GM19025 (cell line): ENCODE measurements at regions not wholly inside any gene's neighbourhood (a gene's known extent, or its start where the extent isn't known, plus 50 kb on each side); places are given as distances from the start of the nearest gene placed in this dataset.

Source experiments
- ATAC-seq: cut with Tn5 transposase; IDR thresholded peaks from one replicate; pipeline ENCODE4 v1.9.1; 2021; ENCODE audit warnings: mild to moderate bottlenecking, low read depth, moderate library complexity; ENCODE audit not compliant: unreplicated experiment

DNA sequence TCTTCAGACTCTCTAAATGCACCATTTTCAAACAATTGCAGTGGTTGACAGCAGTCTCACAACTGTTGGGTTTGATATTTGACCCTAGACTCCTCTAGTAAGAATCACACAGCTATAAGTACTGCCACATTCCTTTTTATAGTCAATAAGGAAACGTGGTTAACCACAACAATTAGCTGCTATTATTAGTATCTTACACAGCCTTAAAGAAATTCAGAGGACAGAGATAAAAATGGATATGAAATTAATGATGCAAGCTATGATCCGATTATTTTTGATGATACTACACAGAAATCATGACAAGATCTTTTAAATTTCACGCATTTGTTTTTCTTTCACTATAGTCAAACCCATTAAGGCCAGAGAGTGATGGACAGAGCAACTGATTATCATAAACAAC, 288.6 kb upstream of the C9orf72 start:
- ATAC-seq = no peak

DNA sequence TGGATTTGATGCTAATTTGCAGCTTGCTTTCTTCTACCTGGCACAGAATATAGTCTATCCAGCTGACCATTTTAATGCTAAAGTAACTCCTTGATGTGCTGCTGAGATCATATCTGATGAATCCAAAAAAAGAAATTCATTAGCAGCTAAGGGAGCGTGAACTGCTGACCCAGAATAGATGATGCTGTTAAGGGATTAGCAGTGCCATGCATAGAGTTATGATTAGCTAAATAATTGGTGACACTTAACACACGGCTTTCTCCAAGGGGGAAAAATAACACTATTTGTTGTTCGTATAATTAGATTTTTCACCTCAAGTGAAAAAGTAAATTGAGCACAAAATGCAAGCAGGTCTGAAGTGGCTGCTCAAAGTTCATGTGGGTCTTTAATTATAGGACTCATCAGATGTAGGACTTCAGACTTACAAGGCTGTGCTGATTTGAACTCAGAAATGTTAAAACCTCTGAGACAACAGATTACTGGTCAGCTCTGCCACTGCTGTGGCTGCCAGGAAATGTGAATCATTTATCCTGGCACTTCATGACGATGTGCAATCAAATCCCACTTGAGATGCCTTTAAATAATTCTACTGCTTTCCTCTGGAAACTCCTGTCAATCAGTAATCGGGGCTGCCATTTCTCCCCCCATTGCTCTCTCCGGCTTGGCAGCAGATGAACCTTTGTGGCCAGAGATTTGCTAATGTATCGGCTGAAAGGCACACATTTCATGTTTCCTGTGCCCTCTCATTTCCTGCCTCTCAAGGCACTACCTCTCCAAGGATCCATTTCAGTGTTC, 291.6 kb upstream of the C9orf72 start:
- ATAC-seq = no peak

DNA sequence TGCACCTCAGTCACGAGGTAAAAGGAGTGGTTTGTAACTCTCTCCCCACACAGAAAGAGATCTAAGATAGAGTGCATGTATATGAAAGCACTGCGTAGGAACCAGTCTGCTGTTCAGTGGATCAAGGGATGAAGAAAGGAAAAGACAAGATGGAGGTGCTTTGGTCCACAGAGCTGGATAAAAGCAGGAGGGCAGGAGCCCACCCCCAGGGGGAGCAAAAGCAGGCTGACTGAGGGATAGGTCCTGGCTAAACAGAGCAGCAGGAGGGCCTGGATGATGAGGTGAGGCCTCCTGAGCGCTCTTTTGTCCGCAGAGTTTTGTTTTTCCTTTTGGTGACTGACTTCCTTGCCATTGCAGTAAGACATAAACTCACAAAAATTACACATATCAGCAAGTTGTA, 293.5 kb upstream of the C9orf72 start:
- no peak for ATAC-seq

DNA sequence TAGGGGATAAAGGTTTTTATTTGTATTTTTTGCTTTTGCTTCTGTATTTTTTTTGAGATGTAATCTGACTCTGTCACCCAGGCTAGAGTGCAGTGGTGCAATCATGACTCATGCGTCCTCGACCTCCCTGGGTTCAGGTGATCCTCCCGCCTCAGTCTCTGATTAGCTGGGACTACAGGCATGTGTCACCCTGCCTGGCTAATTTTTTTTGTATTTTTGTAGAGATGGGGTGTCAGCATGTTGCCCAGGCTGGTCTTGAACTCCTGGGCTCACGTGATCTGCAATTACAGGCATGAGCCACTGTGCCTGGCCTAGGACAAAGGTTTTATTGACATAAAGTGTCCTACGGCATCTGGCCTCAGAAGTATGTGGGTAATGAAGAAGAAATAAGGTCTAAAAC, 297.1 kb upstream of the C9orf72 start:
- no peak for ATAC-seq

DNA sequence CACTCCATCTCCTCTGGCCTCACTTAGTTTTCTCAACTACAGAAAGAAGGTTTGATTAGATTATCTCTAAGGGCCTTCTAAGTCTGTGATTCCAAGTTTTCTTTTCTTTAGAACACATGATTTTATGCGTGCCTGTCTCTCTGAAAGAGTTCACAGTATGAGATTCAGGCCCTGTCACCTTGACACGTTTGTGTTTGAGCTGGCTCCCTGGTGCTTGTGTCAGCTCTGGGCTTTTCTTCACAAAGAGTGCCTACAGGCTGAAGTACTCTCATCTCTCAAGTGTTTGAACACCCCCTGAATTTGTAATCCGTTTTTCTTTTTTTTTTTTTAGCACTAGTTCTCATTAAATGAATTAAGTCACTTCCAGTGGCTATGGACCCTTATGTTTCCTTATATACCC, 306.9 kb upstream of the C9orf72 start:
- no peak for ATAC-seq

DNA sequence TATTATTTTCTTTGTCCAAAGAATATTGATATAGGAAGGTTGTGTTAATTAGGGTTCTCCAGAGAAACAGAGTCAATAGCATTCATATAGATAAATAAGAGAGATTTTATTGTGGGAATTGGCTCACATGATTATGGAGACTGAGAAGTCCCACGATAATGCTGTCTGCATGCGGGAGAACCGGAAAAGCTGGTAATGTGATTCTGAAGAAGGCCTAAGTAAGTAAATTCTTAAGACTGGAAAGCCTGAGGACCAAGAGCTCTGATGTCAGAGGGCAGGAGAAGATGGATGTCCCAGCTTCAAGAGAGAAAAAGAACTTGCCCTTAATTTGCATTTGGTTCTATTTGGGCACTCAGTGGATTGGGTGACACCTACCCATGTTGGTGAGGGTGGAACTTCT, 307.4 kb upstream of the C9orf72 start:
- no peak for ATAC-seq

DNA sequence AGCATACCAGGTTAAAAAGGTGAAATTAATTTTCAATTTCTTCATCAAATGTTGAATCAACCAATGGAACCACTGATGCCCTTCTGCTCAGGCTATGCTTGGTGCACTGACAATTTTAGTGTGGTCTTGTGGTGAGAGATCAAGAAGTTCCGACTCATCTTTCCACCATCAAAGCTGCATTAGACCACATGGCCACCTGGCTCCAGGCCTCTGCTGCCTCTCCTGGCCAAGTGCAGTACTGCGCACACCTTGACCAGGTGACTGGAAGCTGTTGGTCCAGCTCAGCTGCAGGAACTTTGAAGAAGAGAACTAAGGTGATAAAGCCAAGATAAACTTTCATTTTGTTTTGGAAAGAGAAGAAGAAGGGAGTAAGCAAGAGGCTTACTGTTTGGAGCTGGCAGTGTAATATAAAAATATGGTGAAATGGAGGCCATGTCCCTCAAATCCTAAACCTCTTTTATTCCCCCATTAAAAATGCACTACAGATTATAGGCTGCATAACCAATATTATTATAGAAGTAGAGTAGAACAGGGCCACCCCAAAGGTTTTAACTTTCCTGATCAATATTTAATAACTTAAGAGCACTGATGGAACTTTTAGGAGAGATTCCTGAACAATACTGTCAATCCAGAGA, 315.5 kb upstream of the C9orf72 start:
- peak; percentile 97 for ATAC-seq

DNA sequence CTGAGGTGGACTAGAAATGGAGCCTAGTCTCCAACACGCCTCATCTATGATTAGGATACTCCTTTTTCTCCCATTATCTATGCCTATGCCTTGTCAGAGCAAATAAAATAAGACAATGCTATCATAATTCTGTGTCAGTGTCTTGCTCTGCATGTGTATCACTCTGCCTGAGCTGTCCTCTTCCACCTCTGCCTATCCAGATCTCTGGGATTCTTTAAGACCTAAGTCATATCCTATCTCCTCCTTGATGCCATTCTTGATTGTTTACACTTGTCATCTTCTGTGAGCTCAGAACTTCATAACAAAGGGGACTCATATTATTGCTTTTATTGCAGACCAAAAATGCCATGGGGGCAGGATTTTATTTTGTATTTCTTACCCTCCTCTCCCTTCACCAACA, 351.2 kb upstream of the C9orf72 start:
- ATAC-seq = no peak

DNA sequence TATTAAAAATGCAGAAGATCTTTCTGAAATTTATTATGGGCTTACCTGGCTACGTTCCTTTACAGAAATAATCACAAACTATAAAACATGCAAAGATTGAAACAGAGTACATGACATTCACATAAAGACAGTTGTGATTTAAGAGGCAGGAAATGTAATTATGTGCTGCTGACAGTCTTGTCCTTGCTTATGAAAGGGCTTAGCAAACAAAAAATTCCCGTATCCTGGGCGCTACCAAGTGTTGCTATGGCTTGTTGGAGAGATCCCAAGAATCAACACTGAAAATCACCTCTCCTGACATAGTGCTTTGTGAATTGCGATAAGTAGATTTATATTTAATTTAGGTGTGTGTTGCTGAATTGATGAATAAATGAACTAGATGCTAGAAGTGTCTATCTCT, 352.5 kb upstream of the C9orf72 start:
- ATAC-seq = no peak

DNA sequence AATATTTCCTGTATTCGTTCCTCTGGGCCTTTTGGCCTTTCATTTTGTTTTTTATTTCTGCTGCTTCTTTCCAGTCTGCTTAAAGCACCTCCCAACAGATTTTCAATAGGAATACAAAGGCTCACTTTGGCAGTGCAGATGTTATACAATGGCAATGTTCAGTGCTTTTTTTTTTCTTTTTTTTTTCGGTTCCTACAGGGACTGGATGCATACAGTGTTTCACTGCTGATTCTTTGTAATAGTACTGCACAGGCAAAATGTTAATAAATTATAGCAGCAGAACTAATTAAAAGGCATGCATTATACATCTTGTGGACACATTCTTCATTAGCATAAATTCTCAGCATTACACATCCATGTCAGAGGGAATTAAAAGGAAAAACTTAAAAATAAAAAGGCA, 356.6 kb upstream of the C9orf72 start:
- ATAC-seq = no peak

DNA sequence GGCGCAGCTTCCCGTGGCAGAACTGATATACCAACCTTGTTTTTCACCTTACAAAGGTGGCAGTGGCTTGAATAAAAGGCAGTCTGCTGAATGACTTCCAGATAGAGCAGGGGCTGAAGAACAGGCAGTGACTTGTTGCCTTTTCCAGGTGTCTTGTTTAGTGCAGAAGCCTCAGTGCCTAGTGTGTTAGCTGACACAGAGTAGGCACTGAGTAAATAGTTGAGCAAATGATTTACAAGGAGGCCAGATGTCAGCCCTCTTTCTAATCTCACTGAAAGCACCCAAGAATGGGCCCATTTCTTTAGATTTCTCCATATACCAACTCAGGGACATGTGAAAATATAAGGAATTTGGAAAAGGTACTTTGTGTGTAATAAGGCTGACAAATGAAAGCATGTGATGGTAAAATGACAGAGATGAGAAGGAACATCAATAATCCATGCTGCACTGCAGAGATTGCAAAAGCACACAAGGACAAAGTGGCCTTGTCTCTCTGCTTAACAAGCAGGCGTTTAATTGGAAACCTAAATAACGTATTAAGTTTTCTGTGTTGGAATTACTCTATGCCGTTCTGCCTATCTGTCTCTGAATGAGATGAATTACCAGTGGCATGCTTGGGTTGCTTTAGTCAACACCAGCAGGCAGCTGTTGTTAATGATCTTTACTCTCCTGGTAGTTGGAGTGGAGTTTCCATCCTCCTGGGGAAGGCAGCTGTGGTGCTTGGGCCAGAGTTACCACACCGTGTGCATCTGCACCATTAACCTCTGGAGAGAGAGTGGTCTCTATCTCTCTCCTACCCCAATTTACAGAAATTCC, 360.1 kb upstream of the C9orf72 start:
- no peak for ATAC-seq

DNA sequence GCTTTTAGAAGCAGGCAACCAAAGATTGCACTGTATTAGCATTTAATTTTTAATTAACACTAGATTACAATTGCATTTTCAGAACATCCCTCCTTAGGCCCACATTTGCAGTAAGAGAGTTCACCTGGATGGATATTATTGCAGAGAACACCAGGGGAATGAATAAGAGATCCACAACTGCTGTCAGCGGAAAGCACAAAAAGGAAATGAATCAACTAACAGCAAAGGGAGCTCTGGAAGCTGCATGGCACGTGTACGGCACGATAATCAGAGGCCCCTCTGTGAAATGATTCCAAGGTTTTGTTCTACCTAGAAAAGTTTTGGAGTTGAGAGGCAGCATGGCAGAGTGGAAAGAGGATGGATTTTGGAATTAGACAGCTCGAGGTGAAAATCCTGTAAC, 361.2 kb upstream of the C9orf72 start:
- ATAC-seq = no peak

DNA sequence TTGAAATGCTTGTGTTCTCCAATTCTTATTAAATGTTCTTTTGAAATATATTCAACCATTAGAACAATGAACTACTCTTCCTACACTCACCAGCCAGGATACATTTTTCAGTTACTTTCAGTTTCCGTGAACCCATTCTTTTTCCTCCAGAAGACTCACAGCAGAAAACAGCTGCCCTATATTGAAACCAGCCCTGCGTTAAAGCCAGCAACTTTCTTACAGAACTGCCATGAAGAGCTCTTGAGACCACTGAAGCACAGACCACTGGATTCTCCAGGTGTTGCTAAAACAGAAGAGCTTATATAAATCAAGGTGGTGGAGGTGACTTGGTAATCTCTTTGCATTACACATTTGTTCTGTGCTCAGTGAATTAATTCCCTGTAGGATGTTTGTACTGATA, 365.9 kb upstream of the C9orf72 start:
- ATAC-seq = no peak

DNA sequence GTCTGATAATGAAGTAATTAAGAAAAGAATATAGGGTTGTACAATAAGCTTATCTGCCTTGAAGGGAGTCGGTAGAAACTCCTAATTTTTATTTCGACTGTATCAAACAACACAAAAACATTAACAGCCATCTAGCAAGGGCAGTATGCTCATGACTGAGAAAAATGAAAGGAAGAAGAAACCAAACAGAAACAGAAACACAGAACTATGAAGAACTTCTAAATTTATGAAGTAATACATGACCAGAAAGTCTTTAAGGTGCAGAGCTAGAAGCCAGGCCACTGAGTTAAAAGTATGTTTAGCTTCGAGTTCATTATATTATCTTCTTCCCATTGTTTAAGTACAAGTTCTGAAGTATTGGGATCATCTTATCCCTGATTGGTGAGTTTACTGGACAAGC, 367.3 kb upstream of the C9orf72 start:
- no peak for ATAC-seq

DNA sequence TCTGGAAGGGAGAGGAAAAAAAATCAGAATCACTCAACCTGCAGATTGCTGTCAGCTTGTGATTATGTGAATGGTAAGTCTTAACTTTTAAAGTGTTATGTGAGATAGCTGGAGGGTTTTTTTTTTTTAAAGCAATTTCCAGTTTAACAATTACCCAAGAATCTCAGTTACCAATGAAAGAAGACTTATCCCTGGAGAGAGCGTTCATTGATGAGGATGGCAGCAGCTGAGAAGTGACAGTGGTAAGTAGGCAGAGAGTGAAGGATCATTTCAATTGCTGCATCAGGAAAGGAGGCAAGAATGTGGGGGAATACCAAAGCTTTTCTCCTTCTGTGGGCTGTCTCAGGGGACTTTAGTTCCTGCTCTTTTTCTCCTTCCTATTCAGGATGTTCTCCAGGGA, 370.2 kb upstream of the C9orf72 start:
- ATAC-seq = no peak

DNA sequence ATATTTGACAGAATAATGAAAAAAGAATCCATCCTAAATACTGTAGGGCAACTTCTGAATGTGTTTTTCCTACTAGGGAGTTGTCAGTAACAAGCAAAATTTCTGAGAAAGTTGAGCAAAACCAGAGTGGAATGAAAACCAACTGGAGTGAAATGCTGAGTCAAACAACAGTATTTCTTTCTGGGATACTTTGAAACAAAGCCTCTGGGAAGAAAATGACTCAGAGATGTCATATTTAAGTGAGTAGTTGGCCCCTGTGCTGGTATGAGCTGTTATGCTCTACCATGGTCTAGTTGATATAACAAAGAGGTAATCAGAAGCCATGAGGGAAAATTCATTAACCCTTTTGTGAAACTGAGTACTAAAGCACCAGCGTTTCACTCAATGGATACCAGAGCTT, 372.1 kb upstream of the C9orf72 start:
- ATAC-seq = no peak

DNA sequence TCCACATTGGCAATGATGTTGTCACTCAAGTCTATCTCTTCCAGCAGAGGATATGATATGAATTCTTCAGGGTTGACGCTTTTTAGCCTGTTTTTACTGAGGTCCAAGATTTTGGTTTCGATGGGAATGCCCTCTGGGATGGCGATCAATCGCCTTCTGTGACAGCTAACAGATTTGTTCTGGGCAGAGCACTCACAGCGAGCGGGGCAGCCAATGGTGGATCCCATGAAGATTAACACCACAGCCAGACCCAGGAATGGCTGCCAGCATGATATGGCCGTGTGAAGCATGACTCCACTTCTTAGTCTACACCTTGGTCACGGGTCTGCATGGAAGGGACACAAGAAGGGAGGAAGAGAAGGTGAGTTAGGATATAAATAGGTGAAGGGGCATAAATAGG, 377.1 kb upstream of the C9orf72 start:
- no peak for ATAC-seq

DNA sequence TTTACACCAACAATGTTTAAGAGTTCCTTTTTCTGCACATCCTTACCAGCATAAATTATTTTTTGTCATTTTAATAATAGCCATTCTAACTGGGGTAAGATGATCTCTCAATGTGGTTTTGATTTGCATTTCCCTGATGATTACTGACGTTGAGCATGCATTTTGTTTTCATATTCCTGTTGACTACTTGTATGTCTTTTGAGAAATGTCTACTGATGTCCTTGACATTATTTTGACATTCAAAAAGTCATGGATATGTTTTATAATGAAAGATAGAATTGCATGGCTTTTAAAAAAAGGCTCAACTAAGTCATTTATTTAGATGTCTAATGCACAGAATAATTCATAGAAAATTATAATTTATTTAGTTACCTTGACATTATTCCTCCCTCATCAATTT, 381.6 kb upstream of the C9orf72 start:
- ATAC-seq = no peak

DNA sequence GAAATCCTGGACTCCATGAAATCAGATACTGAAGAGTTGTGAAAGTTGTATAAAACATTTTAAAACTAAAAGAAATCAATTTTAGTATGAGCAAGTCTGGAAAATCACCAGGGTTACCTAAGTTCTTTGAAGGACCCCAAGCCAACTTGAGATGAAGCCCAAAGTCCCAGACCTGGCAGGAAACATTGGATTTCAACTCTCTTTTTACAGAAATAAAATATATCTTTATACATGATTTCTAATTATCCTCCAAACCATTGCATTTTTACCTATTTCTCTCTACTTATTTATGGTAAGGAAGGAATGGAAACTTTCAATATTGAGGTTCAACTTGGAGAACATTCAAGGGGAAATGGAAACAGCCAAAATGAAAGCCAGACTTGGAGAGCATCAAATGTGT, 390.6 kb upstream of the C9orf72 start:
- ATAC-seq = no peak

DNA sequence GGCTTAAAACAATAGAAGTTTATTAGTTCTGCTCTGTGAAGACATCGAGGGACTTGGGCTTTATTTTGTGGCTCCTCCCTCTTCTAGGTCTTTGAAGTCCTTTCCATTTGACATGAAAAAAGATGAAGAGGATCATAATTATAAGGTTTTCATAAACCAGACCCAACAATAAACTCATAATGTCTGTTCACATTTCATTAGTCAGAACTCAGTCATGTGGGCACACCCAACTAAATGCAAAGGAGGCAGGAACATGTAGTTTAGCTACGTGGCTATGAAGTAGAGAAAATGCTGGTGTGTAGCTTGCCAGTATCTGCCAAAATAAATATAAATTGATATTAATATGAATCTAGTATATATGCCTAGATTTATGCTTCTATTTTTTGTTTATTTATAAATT, 393.9 kb upstream of the C9orf72 start:
- no peak for ATAC-seq

DNA sequence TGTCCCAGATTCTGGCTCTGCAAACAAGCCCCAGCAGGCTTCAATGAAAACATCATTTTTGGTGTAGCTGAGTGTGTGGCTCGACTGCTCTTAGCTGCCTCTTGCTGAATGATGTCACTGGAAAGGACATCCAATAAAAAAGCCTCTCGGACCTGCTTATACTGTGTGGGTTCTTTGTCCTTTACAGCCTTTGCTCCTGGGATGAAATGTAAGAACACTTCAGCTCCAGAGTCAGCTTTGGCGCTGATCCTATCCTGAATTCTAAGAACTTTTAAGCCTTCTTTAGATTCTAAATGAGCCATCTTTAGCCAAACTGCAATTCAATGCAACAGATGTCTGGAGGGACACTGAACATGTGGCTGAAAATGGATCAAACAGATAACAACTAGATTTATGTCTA, 404.6 kb upstream of the C9orf72 start:
- no peak for ATAC-seq

DNA sequence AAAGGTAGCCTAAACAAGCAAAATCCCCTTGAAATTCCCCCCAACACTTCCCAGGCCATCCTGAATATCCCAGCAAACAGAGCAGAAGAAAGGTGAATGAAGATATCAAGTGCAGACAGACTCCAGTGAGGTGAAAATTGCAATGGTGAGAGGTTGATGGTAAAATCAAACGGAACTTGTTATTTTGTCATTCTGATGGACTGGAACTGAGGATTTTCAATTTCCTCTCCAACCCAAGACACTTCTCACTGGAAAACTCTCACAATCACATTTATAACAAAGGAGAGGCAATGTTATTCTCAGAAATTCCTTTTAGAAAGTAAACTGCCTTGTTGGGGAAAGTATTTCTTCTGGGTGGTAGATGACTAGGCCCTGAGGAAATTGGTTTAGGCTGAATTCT, 412.4 kb upstream of the C9orf72 start:
- no peak for ATAC-seq
